ENCODE measurements at regions not wholly inside any gene's neighbourhood (a gene's known extent, or its start where the extent isn't known, plus 50 kb on each side); places are given as distances from the start of the nearest gene placed in this dataset.
A peak's percentile ranks its signal among the peaks of the same experiment; 100 is the strongest.

- no peaks in the 10 kb centered on the region for H4K20me1 ChIP-seq (ENCODE audit: insufficient read depth, poor library complexity, severe bottlenecking)
- no peaks in the 10 kb centered on the region for H3K36me3 ChIP-seq (replicated peaks; ENCODE audit: insufficient read depth, low read depth)
- H3K9me2 ChIP-seq (replicated peaks; ENCODE audit: insufficient read depth) = no peaks in the 10 kb centered on the region
- WGBS (ENCODE audit: low lambda C conversion rate, missing lambda C conversion rate) = 31% methylated on average over 7 of the region's 7 CpGs
- no peak overlapping the region for H3K27ac ChIP-seq
- H3K9me3 ChIP-seq (ENCODE audit: low read depth) = no peaks in the 10 kb centered on the region
- H3K4me2 ChIP-seq = peak overlapping the region; percentile 14
- TF ChIP-seq EZH2 (IDR thresholded peaks at IDR 0.05; ENCODE audit: borderline replicate concordance) (no peak), EZH2phosphoT487 (IDR thresholded peaks at IDR 0.05; ENCODE audit: low read depth, severe bottlenecking, unreplicated experiment) (no peak), CTCF (IDR thresholded peaks at IDR 0.05; ENCODE audit: poor library complexity) (no peak)
- H3K27me3 ChIP-seq = no peaks in the 10 kb centered on the region
- no peak overlapping the region for H3K4me3 ChIP-seq
- H2AFZ ChIP-seq = no peak overlapping the region
- no peak for DNase-seq (ENCODE audit: low spot score)
- no peaks in the 10 kb centered on the region for H3K79me2 ChIP-seq
- H3K4me1 ChIP-seq (ENCODE audit: insufficient read depth) = peaks cover 12% of the 10 kb centered on the region
These were observed 256.9 kb upstream of the RAB4A start for GRCh38 chr1:229013981-229014380.

DNA sequence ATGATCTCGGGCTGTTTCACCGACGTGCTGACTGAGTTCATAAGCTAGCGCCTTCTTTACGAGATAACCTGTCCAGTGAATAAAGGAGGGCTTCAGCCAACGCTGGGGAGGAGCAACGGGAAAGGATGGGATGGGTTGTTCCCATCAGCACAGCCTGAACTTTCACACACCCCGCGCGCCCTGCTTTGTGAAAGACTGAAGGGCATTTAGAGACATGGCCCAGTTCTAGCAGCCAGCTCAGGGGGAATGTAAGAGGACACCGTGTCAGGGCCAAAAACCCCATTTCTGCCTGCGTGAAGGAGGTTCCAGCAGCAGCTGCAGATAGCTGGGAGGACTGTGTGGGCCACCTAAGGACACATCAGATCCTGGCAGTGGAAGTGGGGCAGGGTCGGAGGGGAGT, 255.1 kb upstream of the RAB4A start:
- Histone ChIP-seq H3K9me2 (replicated peaks; ENCODE audit: insufficient read depth) (no peaks in the 10 kb centered on the region), H4K20me1 (ENCODE audit: insufficient read depth, poor library complexity, severe bottlenecking) (no peaks in the 10 kb centered on the region), H3K4me2 (no peak overlapping the region), H3K9me3 (ENCODE audit: low read depth) (no peaks in the 10 kb centered on the region), H3K4me1 (ENCODE audit: insufficient read depth) (peaks cover 17% of the 10 kb centered on the region), H3K27me3 (no peaks in the 10 kb centered on the region), H3K79me2 (no peaks in the 10 kb centered on the region), H3K36me3 (replicated peaks; ENCODE audit: insufficient read depth, low read depth) (no peaks in the 10 kb centered on the region), H2AFZ (no peak overlapping the region), H3K4me3 (no peak overlapping the region), H3K27ac (no peak overlapping the region)
- peak; percentile 22 for DNase-seq (ENCODE audit: low spot score)
- WGBS (ENCODE audit: low lambda C conversion rate, missing lambda C conversion rate) = 48% methylated on average over 13 of the region's 13 CpGs
- TF ChIP-seq CTCF (IDR thresholded peaks at IDR 0.05; ENCODE audit: poor library complexity) (no peak), EZH2phosphoT487 (IDR thresholded peaks at IDR 0.05; ENCODE audit: low read depth, severe bottlenecking, unreplicated experiment) (no peak), EZH2 (IDR thresholded peaks at IDR 0.05; ENCODE audit: borderline replicate concordance) (no peak)

- Histone ChIP-seq H2AFZ (no peak overlapping the region), H3K27me3 (no peaks in the 10 kb centered on the region), H3K36me3 (replicated peaks; ENCODE audit: insufficient read depth, low read depth) (no peaks in the 10 kb centered on the region), H3K9me2 (replicated peaks; ENCODE audit: insufficient read depth) (no peaks in the 10 kb centered on the region), H3K4me2 (no peak overlapping the region), H3K4me3 (no peak overlapping the region), H4K20me1 (ENCODE audit: insufficient read depth, poor library complexity, severe bottlenecking) (no peaks in the 10 kb centered on the region), H3K4me1 (ENCODE audit: insufficient read depth) (peaks cover 17% of the 10 kb centered on the region), H3K9me3 (ENCODE audit: low read depth) (no peaks in the 10 kb centered on the region), H3K79me2 (no peaks in the 10 kb centered on the region), H3K27ac (no peak overlapping the region)
- WGBS (ENCODE audit: low lambda C conversion rate, missing lambda C conversion rate) = 94% methylated on average over 4 of the region's 4 CpGs
- no peak for TF ChIP-seq CTCF (IDR thresholded peaks at IDR 0.05; ENCODE audit: poor library complexity)
- no peak for TF ChIP-seq EZH2phosphoT487 (IDR thresholded peaks at IDR 0.05; ENCODE audit: low read depth, severe bottlenecking, unreplicated experiment)
- no peak for TF ChIP-seq EZH2 (IDR thresholded peaks at IDR 0.05; ENCODE audit: borderline replicate concordance)
- DNase-seq (ENCODE audit: low spot score) = no peak
These were observed 253.8 kb upstream of the RAB4A start for GRCh38 chr1:229017091-229017490.

Measured in hepatocyte (in vitro differentiated cells).